Rectal smooth muscle tissue (tissue), 1 donor: ENCODE measurements at regions not wholly inside any gene's neighbourhood (a gene's known extent, or its start where the extent isn't known, plus 50 kb on each side); places are given as distances from the start of the nearest gene placed in this dataset.
"Not testable (repeated sequence)": the region's sequence is repeated elsewhere in the genome, so short reads cannot be mapped to it uniquely, and the experiment has no call there.

Experiments used
- H3K27ac ChIP-seq: one replicate; pipeline ENCODE4 v1.7.0; 2013; ENCODE audit warnings: low read depth, low read length, inconsistent platforms
- H3K27me3 ChIP-seq: one replicate; pipeline ENCODE4 v1.7.0; 2013; ENCODE audit warnings: low read length; ENCODE audit not compliant: control insufficient read depth, insufficient read depth
- H3K36me3 ChIP-seq: one replicate; pipeline ENCODE4 v1.7.0; 2013; ENCODE audit warnings: low read length; ENCODE audit not compliant: control insufficient read depth, insufficient read depth
- H3K4me1 ChIP-seq: one replicate; pipeline ENCODE4 v1.7.0; 2013; ENCODE audit warnings: low read length; ENCODE audit not compliant: control insufficient read depth, insufficient read depth
- H3K4me3 ChIP-seq: one replicate; pipeline ENCODE4 v1.7.0; 2013; ENCODE audit warnings: low read length
- H3K9ac ChIP-seq: one replicate; pipeline ENCODE4 v1.7.0; 2013; ENCODE audit warnings: low read length

GRCh38 chr12:27163894-27164293 is 80.2 kb upstream of the STK38L start:
- H3K4me1 ChIP-seq, result no peaks in the 10 kb centered on the region
- H3K9ac ChIP-seq, result no peak overlapping the region
- H3K27me3 ChIP-seq, result no peaks in the 10 kb centered on the region
- H3K27ac ChIP-seq, result no peak overlapping the region
- no peaks in the 10 kb centered on the region for H3K36me3 ChIP-seq
- H3K4me3 ChIP-seq, result no peak overlapping the region

GRCh38 chr12:27164330-27165040 is 79.6 kb upstream of the STK38L start:
- Histone ChIP-seq H3K27ac (no peak overlapping the region), H3K4me1 (no peaks in the 10 kb centered on the region), H3K9ac (no peak overlapping the region), H3K4me3 (no peak overlapping the region), H3K36me3 (no peaks in the 10 kb centered on the region), H3K27me3 (no peaks in the 10 kb centered on the region)

- H3K36me3 ChIP-seq, H3K27ac ChIP-seq, H3K4me3 ChIP-seq, H3K27me3 ChIP-seq, H3K4me1 ChIP-seq, H3K9ac ChIP-seq: not testable (repeated sequence)
Observed at GRCh38 chr12:27165958-27166357, 78.1 kb upstream of the STK38L start.

GRCh38 chr12:27171494-27171893 is 72.6 kb upstream of the STK38L start:
- H3K4me3 ChIP-seq, H3K9ac ChIP-seq, H3K36me3 ChIP-seq, H3K27me3 ChIP-seq, H3K27ac ChIP-seq, H3K4me1 ChIP-seq: not testable (repeated sequence)

- no peaks in the 10 kb centered on the region for H3K36me3 ChIP-seq
- H3K4me3 ChIP-seq, result no peak overlapping the region
- H3K9ac ChIP-seq, result no peak overlapping the region
- H3K4me1 ChIP-seq, result peaks cover 23% of the 10 kb centered on the region
- no peak overlapping the region for H3K27ac ChIP-seq
- H3K27me3 ChIP-seq, result no peaks in the 10 kb centered on the region
Observed at GRCh38 chr12:27176765-27177164, 67.3 kb upstream of the STK38L start.

GRCh38 chr12:27177706-27178105 is 66.4 kb upstream of the STK38L start:
- H3K36me3 ChIP-seq, result no peaks in the 10 kb centered on the region
- H3K4me1 ChIP-seq, result peaks cover 23% of the 10 kb centered on the region
- H3K27me3 ChIP-seq, result no peaks in the 10 kb centered on the region
- H3K4me3 ChIP-seq, result no peak overlapping the region
- H3K9ac ChIP-seq, result no peak overlapping the region
- H3K27ac ChIP-seq, result peak overlapping the region; percentile 95

GRCh38 chr12:27178255-27178654 is 65.8 kb upstream of the STK38L start:
- H3K9ac ChIP-seq, result no peak overlapping the region
- H3K4me1 ChIP-seq, result peaks cover 26% of the 10 kb centered on the region
- H3K36me3 ChIP-seq, result no peaks in the 10 kb centered on the region
- no peaks in the 10 kb centered on the region for H3K27me3 ChIP-seq
- H3K27ac ChIP-seq, result peak overlapping the region; percentile 95
- no peak overlapping the region for H3K4me3 ChIP-seq

- Histone ChIP-seq H3K27ac (peak overlapping the region; percentile 95), H3K4me1 (peaks cover 27% of the 10 kb centered on the region), H3K9ac (no peak overlapping the region), H3K36me3 (no peaks in the 10 kb centered on the region), H3K4me3 (no peak overlapping the region), H3K27me3 (no peaks in the 10 kb centered on the region)
Observed at GRCh38 chr12:27178723-27179399, 65.2 kb upstream of the STK38L start.

GRCh38 chr12:27179400-27180214 is 64.5 kb upstream of the STK38L start:
- no peaks in the 10 kb centered on the region for H3K36me3 ChIP-seq
- H3K4me3 ChIP-seq, result no peak overlapping the region
- peak overlapping the region; percentile 95 for H3K27ac ChIP-seq
- no peaks in the 10 kb centered on the region for H3K27me3 ChIP-seq
- no peak overlapping the region for H3K9ac ChIP-seq
- peaks cover 27% of the 10 kb centered on the region for H3K4me1 ChIP-seq

GRCh38 chr12:27180906-27181505 is 63.1 kb upstream of the STK38L start:
- H3K9ac ChIP-seq, result no peak overlapping the region
- peak overlapping the region; percentile 95 for H3K27ac ChIP-seq
- H3K36me3 ChIP-seq, result no peaks in the 10 kb centered on the region
- peaks cover 33% of the 10 kb centered on the region for H3K4me1 ChIP-seq
- H3K27me3 ChIP-seq, result no peaks in the 10 kb centered on the region
- H3K4me3 ChIP-seq, result no peak overlapping the region

- Histone ChIP-seq H3K27ac (peak overlapping the region; percentile 38), H3K36me3 (no peaks in the 10 kb centered on the region), H3K4me1 (peaks cover 30% of the 10 kb centered on the region), H3K4me3 (no peak overlapping the region), H3K9ac (no peak overlapping the region), H3K27me3 (no peaks in the 10 kb centered on the region)
Observed at GRCh38 chr12:27183342-27183741, 60.7 kb upstream of the STK38L start.
